PC-9 (cell line): ENCODE measurements at regions not wholly inside any gene's neighbourhood (a gene's known extent, or its start where the extent isn't known, plus 50 kb on each side); places are given as distances from the start of the nearest gene placed in this dataset.

Experiments used
- CTCF ChIP-seq: fragments of 200-600 bp; sonication (generic); conservative IDR thresholded peaks from 2 replicates; pipeline ENCODE4 v1.6.1; 2017; ENCODE audit warnings: mixed run types, antibody characterized with exemption, mild to moderate bottlenecking, moderate library complexity
- EZH2 ChIP-seq: fragments of 200-600 bp; sonication (generic); IDR thresholded peaks from 2 replicates; pipeline ENCODE4 v1.8.0; 2017; ENCODE audit warnings: antibody characterized with exemption, low read depth

GRCh38 chr4:79073471-79073870 lies 134.2 kb upstream of the PAQR3 start:
- no peak for TF ChIP-seq CTCF
- TF ChIP-seq EZH2, result no peak
